ENCODE measurements at regions not wholly inside any gene's neighbourhood (a gene's known extent, or its start where the extent isn't known, plus 50 kb on each side); places are given as distances from the start of the nearest gene placed in this dataset.

DNA sequence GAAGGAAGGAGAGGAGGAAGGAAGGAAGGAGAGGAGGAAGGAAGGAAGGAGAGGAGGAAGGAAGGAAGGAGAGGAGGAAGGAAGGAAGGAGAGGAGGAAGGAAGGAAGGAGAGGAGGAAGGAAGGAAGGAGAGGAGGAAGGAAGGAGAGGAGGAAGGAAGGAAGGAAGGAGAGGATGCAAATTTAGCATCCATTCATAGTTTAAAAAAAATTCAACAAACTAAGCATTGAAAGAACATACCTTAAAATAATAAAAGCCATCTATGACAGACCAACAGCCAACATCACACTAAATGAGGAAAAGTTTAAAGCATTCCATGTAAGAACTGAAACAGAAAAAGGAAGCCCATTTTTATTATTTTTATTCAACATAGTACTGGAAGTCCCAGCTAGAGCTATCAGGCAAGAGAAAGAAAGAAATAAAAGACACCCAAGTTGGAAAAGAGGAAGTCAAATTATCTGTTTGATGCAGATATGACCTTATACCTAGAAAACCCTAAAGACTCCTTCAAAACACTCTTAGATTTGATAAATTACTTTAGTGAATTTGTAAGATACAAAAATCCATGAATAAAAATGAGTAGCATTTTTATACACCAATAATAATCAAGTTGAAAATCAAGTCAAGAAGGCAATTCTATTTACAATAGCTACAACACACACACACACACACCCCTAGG lies 52.2 kb upstream of the FXR1 start:
- Histone ChIP-seq H3K27ac (ENCODE audit: low read depth in 1 of 2, low read length in 2 of 2) (no peak overlapping the region), H3K36me3 (ENCODE audit: insufficient read depth, low read length) (no peaks in the 10 kb centered on the region), H3K4me1 (ENCODE audit: insufficient read depth, low read length) (no peaks in the 10 kb centered on the region), H3K4me3 (ENCODE audit: low read length) (no peak overlapping the region), H3K27me3 (ENCODE audit: control insufficient read depth in 1 of 2, insufficient read depth in 2 of 2, low read length in 2 of 2) (peaks cover 0 to 2% of the 10 kb centered on the region in 2 experiments), H3K9me3 (ENCODE audit: control insufficient read depth in 1 of 2, insufficient read depth in 1 of 2, low read length in 2 of 2) (peaks cover 0 to 7% of the 10 kb centered on the region in 2 experiments)
- POLR2A ChIA-PET = no interaction called here
- TF ChIP-seq, protein P1, sequence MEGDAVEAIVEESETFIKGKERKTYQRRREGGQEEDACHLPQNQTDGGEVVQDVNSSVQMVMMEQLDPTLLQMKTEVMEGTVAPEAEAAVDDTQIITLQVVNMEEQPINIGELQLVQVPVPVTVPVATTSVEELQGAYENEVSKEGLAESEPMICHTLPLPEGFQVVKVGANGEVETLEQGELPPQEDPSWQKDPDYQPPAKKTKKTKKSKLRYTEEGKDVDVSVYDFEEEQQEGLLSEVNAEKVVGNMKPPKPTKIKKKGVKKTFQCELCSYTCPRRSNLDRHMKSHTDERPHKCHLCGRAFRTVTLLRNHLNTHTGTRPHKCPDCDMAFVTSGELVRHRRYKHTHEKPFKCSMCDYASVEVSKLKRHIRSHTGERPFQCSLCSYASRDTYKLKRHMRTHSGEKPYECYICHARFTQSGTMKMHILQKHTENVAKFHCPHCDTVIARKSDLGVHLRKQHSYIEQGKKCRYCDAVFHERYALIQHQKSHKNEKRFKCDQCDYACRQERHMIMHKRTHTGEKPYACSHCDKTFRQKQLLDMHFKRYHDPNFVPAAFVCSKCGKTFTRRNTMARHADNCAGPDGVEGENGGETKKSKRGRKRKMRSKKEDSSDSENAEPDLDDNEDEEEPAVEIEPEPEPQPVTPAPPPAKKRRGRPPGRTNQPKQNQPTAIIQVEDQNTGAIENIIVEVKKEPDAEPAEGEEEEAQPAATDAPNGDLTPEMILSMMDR (IDR thresholded peaks at IDR 0.05) = no peak
- Mint-ChIP-seq H3K4me3 (no peak overlapping the region), H3K4me1 (ENCODE audit: low read depth) (no peaks in the 10 kb centered on the region), H3K27ac (no peak overlapping the region), H3K27me3 (peaks cover 20% of the 10 kb centered on the region), H3K36me3 (ENCODE audit: low read depth) (no peaks in the 10 kb centered on the region), H3K9me3 (peaks cover 13% of the 10 kb centered on the region)
- DNase-seq = no peak
- ATAC-seq (ENCODE audit: poor library complexity) = no peak
- intact Hi-C loops (cut with DNase I, micrococcal nuclease) = no loop called here
- CTCF ChIA-PET = no interaction called here
